IPS DF 4.7 (cell line): ENCODE measurements at regions not wholly inside any gene's neighbourhood (a gene's known extent, or its start where the extent isn't known, plus 50 kb on each side); places are given as distances from the start of the nearest gene placed in this dataset.
"Not testable (repeated sequence)": the region's sequence is repeated elsewhere in the genome, so short reads cannot be mapped to it uniquely, and the experiment has no call there.

Source experiments
- DNase-seq: peaks from one replicate; pipeline ENCODE4 v3.0.0-alpha.2; 2013; ENCODE audit warnings: low spot score; ENCODE audit errors: extremely low read depth

- no peak for DNase-seq
Observed at GRCh38 chr7:132030086-132030568, 473.7 kb upstream of the PODXL start.

GRCh38 chr7:132029369-132030085, 473.1 kb upstream of the PODXL start:
- no peak for DNase-seq

DNA sequence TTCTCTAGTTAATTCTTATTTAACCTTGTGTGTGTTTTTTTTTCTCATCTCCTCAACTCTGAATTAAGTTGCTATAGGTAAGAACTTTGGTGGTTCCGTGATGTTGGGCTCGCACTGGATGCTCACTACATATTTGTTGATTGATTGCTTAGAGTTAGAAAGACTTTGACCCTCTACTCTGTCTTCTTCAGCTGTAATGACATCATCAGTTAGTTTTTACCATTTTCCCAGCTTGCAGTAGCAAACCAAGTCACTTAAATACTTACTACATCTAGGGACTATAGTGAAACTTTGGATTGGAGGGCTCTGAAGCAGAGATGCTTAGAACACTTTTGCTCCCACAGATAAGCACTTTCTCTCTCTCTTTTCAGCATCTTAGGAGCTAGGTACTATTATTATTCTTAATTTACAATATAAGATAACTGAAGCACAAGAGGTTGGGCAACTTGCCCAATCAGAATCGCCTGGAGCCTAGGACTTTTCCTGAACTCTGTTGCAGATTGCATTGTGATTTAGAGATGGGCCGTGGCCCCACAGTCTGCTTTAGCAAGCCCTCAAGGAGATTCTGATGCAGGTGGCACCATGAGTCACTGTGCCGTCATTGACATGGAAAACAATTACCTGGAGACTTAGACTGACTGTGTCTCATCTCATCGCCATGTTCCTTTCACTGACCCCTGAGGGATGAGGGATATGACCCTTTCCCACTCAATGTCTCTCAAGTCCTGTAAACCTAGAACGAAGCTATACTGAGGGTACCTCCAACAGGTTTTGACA, 471.9 kb upstream of the PODXL start:
- DNase-seq = no peak

DNA sequence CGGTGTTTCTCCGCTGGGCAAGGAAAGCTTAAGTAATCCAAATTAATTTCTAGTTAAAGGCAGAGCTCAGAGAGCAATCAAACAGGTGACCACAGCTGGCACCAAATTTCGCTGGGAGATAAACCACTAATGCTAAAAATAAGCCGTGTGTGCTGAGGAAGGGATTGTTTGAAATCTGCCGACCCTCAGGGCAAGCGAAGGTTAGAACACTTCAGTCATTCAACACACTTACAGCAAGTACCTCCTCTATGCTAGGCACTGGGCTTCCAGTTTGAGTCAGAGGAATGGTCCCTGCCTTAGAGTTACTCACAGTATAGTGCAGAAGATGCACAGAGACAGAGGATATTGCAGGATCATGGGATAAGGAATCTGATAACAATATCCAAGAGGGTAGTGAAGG, 467.9 kb upstream of the PODXL start:
- DNase-seq = no peak

GRCh38 chr7:132023466-132023865, 467.0 kb upstream of the PODXL start:
- DNase-seq = no peak

DNA sequence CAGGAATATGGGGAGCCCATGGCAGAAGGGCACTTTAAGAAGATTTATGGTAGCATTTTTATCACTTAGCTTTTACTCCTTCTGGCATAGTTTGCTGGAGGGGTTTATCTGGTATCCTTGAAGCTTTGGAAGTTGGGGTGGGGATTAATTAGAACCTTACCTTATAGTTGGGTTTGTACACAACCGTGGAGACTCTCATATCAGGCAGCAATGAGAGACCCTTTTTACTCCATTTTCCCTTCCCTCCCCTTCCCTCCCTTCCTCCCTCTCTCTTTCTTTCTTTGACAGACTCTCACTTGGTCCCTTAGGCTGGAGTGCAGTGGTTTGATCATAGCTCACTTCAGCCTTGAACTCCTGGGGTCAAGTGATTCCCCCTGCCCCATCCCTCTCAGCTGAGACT, 465.8 kb upstream of the PODXL start:
- DNase-seq = no peak

DNA sequence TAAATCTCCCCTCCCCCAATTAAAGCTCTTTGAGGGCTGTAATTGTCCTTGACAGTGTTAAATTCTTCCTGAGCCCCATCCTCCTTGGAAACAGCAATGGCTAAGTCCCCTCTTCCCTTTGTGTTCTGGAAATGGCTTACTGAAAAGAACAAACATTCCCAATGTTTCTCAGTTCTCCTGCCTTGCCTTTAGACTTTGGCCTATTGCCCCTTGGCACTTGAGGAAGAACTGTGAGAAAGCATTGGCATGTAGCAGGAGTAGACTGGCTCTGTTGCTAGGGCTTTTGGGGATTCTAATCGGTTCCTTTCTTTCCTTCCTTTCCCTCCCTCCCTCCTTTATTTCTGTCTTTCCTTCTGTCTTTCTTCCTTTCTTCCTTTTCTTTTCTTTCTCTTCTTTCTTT, 463.3 kb upstream of the PODXL start:
- no peak for DNase-seq

- DNase-seq = no peak
Observed at GRCh38 chr7:132009778-132010177, 453.4 kb upstream of the PODXL start.

DNA sequence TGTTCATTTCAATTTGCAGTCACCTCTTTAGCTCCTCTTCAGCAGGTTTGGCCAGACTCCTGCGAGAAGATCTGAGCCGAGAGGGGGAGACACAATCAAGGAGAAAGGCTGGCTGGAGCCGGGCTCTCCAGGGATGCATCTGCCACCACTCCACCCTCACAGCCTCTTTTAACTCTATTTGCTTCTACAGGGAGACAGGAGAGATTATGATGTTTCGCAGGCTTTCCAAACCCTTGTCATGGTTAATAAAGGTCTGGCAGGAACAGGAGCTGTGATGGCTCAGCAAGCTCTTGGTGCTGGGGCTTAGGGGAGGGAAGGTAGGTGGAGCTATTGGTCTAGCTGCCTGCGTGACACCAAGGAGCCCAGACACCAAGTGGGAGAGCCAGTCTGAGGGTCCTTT, 448.1 kb upstream of the PODXL start:
- peak; percentile 7 for DNase-seq

- DNase-seq = no peak
Observed at GRCh38 chr7:132002343-132002968, 446.0 kb upstream of the PODXL start.

DNA sequence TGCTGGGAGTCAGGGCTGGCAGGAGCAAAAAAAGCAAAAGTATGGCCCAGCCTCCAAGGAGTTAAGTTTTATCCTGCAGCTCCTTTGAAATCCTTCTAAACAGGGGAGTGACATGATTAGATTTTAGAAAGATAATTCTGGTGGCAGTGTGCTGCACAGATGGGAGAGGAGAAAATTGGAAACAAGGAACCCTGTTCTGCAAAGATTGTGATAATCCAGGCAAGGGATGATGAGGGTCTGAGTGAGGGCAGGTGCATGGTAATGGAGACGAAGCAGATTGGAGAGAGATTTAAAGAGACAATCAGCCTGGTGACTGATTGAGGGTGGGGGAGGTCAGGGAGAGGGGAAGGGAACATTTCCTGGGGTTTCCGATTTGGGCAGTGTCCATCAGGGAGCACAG, 444.7 kb upstream of the PODXL start:
- no peak for DNase-seq

GRCh38 chr7:131999193-131999592, 442.8 kb upstream of the PODXL start:
- DNase-seq = no peak

DNA sequence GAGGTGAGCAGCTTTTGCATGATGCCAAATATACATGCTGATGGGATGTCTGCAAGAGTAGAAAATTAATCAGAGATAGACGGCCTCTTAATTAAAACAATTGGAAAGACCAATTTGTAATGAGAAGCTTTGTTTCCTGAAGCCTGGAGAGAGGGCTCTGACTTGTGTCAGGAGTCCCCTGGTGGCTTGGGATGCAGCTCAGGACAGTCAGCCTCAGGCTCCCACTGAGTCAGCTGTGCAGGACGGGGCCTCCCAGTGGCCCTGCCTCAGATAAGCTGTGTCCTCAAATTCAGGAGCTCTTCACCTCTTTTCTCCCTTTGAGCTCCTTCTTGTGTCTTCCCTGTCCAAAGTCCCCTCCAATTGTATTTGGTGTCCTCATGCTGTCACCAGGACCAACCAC, 438.9 kb upstream of the PODXL start:
- no peak for DNase-seq

- DNase-seq = not testable (repeated sequence)
Observed at GRCh38 chr7:131981069-131981468, 424.6 kb upstream of the PODXL start.

GRCh38 chr7:131978118-131978517, 421.7 kb upstream of the PODXL start:
- not testable (repeated sequence) for DNase-seq

DNA sequence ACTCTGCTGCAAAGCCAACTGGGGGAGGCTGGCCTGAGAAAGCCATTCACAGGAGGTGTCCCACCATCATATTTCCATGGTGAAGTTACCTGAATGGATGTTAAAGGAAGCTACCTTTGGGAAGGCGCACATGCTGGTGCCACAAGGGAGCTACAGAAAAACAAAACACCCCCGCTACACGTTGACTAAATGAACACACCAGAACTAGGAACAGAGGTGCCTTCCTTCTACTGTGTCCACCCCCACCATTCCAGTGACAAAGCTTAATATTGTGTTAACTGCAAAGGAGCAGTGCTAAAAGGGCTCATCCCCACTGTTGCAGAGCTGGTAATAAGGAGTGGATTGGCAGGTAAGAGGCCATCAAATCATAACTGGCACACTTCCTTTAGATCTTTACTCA, 420.0 kb upstream of the PODXL start:
- no peak for DNase-seq

DNA sequence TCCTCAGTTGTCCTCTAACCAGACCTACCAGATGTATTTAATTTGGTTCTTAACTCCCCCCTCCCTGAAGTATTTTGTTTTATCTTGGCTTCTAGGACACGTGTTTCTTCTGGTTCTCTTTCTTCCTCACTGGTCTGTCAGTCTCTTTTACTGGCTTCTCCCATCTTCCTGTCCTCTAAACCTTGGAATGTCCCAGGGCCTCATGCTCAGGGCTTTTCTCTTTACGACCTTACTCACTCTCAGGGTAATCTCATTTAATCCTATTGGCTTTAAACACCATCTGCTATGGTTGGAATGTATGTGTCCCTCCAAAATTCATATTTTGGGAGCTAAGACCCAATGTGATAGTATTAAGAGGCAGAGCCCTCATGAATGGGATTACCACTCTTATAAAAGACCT, 418.2 kb upstream of the PODXL start:
- no peak for DNase-seq

DNA sequence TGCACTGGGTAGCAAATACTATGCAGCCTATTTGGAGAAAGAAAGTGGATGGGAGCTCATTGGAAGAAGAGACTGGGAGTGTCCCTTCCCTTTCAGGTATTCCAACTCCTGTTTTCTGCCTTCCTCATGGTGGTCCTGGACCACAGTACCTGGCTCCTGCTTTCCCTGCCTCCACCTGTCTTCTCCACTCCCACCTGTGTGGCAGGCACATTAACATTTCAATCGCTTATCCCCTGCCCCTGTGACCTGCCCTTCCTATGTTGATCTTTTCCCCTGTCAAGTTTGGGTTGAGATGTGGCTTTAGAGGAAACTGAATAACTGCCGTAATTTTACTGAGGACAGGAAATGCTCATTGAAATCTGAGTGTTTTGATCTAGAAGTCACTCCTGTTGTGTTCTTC, 415.8 kb upstream of the PODXL start:
- peak; percentile 2 for DNase-seq

DNA sequence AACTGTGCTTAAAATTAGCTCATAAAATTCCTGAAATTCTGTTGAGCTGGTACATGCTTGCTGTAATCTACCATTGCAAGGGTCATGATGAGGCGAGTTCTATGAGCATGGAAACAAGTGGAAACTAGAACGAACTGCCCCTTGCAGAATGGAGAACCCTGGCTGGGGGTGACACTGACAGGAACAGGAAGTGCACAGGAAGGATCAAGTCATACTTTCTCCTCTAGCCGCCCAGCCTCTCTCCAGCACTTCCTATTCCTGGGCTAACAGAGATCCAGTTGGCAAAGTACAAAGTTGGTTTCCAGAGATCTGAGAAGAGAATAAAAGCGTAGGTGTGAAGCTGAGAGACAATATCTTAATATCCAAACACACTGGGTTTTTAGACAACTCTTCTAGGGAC, 414.2 kb upstream of the PODXL start:
- DNase-seq = no peak

GRCh38 chr7:131969560-131969959, 413.1 kb upstream of the PODXL start:
- no peak for DNase-seq

- no peak for DNase-seq
Observed at GRCh38 chr7:131967216-131967730, 410.8 kb upstream of the PODXL start.

GRCh38 chr7:131964203-131964602, 407.8 kb upstream of the PODXL start:
- DNase-seq = no peak
